GM18867 (cell line): ENCODE measurements at regions not wholly inside any gene's neighbourhood (a gene's known extent, or its start where the extent isn't known, plus 50 kb on each side); places are given as distances from the start of the nearest gene placed in this dataset.
"Not testable (repeated sequence)": the region's sequence is repeated elsewhere in the genome, so short reads cannot be mapped to it uniquely, and the experiment has no call there.

ENCODE experiments used
- ATAC-seq: cut with Tn5 transposase; IDR thresholded peaks from one replicate; pipeline ENCODE4 v1.9.1; 2021; ENCODE audit warnings: mild to moderate bottlenecking, moderate library complexity; ENCODE audit not compliant: unreplicated experiment

DNA sequence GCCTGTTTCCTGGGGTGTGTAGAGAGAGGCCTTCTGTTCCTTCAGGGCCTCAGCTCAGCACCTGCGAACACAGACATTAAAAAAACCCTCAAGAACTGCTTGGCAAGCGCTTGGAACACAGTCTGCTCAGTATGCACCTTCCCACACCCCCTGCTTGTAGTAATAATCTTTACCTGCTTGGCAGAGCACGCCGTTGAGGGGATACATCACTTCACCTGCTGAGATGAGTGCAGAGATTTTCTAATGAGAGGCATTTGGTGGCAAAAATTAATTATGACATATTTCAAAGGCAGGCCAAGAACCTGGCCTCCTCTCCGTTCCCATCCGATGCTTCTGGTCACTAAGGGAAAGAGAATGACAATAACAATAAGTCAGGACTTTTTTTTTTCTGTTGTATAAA lies 93.4 kb upstream of the DPP6 start:
- not testable (repeated sequence) for ATAC-seq

DNA sequence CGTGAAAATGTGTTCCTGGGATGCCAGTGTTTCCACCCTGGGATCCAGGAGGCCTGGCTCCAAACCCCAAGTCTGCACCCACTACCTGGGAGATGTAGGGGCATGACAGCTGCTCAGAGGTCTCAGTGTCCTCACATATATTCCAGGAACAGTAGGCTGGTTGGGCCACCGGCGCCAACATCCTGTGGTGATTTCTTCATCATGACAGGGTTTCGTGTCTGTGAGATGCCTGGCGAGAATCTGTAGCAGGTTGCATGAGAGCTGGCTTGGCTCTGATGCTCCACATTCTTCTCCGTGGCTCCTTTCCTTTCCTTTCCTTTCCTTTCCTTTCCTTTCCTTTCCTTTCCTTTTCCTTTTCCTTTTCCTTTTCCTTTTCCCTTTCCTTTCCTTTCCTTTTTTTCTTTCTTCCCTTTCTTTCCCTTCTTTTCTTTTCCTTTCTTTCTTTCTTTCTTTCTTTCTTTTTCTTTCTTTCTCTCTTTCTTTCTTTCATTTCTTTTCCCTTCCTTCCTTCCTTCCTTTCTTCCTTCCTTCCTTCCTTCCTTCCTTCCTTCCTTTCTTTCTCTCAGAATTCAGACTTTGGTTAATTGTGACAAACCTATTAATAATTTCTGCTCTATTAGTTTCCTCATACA lies 87.6 kb upstream of the DPP6 start:
- ATAC-seq: not testable (repeated sequence)

DNA sequence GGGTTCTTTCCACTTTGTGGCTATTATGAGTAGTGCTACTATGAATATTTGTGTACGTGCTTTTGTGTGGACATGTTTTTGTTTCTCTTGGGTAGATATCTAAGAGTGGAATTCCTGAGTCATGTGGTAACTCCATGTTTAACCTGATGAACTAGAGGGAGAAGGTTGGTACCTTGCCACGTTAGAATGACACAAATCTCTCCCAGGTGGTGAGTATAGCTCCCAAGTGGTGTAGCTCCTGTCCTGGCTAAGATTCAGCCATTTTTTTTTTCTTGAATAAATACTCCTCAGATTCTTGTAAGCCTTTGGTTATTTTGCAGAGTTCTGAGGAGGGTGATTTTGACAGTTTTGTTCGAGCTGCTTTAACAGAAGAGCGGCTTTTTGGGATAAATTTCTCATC lies 83.2 kb upstream of the DPP6 start:
- not testable (repeated sequence) for ATAC-seq

- not testable (repeated sequence) for ATAC-seq
These were observed 77.6 kb upstream of the DPP6 start for GRCh38 chr7:153974603-153975002.

DNA sequence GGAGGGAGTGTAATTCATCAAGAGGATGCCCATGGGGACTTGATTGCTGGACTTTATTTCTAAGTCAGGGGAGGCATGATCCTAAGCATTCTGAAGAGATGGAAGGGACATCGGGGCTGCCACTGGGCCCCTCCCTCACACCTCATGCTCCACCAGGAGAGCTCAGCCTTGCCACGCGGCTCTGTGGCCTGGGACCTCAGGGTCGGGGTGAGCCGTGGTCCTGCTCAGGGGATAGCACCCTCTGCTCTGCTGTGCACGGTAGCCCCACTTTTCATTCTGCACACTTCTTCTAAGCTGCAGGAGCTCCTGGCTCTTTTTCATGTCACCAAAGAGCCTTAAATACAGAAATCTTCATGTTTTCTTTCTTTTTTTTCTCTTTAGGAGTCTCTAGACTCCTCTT lies 75.5 kb upstream of the DPP6 start:
- ATAC-seq: not testable (repeated sequence)

GRCh38 chr7:153983186-153983585 lies 69.0 kb upstream of the DPP6 start:
- ATAC-seq: not testable (repeated sequence)

DNA sequence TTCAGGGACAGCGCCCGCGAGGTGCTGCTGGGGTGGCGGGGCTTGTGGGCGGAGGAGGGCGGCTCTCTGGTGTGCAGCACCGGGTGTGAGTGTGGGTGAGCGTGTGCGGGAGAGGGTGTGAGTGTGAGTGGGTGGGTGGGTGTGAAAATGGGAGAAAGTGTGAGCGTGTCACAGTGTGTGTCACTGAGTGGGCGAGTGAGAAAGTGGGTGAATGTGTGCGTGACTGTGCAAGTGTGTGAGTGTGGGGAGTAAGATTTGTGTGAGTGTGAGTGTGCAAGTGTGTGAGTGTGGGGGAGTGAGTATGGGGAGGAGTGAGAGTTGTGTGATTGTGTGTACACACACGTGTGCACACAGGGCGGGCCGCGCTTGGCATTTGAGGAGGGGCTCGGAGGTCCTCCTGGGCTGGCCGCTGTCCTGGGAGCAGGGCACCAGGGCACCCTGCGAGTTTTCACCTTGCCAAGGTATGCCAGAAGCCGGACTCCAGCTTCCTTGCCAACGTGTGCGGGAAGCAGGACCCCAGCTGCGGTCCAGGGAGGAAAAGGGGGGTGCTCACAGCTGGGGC lies 63.1 kb upstream of the DPP6 start:
- not testable (repeated sequence) for ATAC-seq

DNA sequence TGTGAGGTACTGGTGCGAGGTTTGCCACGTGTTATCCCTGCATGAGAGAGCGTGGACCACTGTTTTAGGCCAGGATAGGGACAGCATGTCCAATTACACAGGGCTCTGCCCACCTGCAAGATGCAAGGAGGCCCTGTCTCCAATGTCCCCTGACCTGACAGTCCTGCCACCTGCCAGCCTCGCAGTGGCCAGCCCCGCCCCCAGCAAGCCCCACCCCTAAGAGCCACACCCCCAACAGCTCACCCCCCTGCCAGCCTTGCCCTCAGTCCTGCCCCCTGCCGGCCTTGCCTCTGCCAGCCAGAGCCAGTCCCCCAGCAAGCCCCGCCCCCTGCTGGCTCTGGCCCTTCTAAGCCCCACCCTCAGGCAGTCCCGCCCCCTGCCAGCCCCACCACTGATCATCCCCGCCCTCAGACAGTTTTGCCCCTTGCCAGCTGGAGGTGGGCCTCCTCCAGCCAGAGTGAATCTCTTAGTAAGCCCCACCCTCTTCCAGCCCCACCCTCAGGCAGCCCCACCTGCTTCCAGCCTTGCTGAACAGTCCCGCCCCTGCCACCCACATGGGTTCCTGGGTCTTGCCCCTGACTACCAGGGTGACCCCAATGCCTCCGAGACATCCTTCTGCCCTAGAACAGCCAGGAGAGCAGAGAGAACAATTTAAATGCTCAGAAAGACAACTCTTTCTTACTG lies 62.3 kb upstream of the DPP6 start:
- ATAC-seq: not testable (repeated sequence)

DNA sequence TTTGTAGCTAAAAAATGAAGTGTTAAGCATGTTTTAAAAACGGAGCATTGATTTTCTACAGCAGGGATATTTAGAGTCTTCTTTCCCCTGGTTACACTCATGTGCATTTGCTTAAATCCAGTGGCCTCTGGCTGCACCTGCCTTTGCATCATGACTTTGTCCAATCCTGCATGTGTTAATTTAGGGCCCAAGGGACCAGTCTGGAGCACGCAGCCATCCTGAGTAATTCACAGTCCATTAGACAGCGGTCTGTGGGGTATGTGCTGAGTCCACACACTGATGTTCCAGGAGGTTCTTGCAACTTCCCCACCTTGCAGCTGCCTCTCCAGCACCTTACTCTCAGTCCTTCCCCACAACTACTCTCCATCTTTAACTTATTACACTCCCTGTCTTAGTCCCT lies 60.7 kb upstream of the DPP6 start:
- not testable (repeated sequence) for ATAC-seq

DNA sequence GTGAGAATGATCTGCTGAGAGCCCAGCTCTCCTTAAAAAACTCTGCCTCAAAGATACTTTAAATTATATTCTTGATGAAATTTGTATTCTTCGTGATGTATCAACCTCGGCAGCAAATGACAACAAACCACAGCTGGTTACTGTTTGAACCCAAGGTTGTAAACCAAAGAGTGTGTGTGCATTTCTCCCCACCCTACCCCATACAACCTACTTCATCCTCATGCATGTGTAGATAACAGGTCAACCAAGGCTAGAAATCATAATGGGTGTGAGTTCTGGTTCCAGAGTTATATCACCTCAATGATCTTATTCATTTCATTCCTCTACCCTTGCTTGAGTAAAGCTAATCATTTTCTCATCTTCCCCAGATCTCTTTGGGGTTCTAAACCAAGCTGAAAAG lies 58.8 kb upstream of the DPP6 start:
- not testable (repeated sequence) for ATAC-seq

DNA sequence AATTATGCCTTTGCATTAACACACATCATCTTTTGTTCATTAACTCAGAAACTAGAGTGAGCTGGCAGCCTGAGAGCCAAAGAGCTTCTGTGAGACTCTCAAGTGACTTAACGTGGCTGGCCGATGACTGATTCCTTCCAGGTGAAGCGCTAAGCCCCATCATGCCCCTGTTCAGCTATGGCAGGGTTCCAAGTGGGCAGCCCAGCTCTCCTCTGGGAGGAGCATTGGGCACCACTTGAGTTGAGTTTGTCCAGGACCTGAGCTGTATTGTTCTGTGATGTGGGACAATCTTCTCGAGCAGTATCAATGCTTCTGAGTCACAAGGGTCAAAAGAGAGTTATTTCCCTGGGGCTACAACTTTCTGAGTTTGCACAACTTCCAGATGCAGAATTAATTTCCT lies 53.3 kb upstream of the DPP6 start:
- ATAC-seq: not testable (repeated sequence)
